CD4-positive, alpha-beta T cell treated with Interleukin-12 subunit alpha and Interleukin-12 subunit beta, for 1 hour (primary cell): ENCODE measurements at regions not wholly inside any gene's neighbourhood (a gene's known extent, or its start where the extent isn't known, plus 50 kb on each side); places are given as distances from the start of the nearest gene placed in this dataset.
"Not testable (repeated sequence)": the region's sequence is repeated elsewhere in the genome, so short reads cannot be mapped to it uniquely, and the experiment has no call there.

ENCODE experiments used
- DNase-seq: peaks from one replicate; pipeline ENCODE4 v3.0.0-alpha.2; 2020

GRCh38 chr5:166881802-166882201 is 1409.6 kb upstream of the WWC1 start:
- DNase-seq = no peak

- DNase-seq = no peak
These were observed 1408.4 kb upstream of the WWC1 start for GRCh38 chr5:166883016-166883415.

- no peak for DNase-seq
These were observed 1393.3 kb upstream of the WWC1 start for GRCh38 chr5:166898166-166898565.

GRCh38 chr5:166899343-166899742 is 1392.1 kb upstream of the WWC1 start:
- no peak for DNase-seq

- no peak for DNase-seq
These were observed 1386.9 kb upstream of the WWC1 start for GRCh38 chr5:166904571-166904970.

- no peak for DNase-seq
These were observed 1384.3 kb upstream of the WWC1 start for GRCh38 chr5:166906991-166907713.

GRCh38 chr5:166909040-166909439 is 1382.4 kb upstream of the WWC1 start:
- DNase-seq = no peak

- no peak for DNase-seq
These were observed 1381.5 kb upstream of the WWC1 start for GRCh38 chr5:166909926-166910325.

- DNase-seq = no peak
These were observed 1380.5 kb upstream of the WWC1 start for GRCh38 chr5:166910995-166911394.

GRCh38 chr5:166916021-166916420 is 1375.4 kb upstream of the WWC1 start:
- DNase-seq = no peak

GRCh38 chr5:166926138-166926537 is 1365.3 kb upstream of the WWC1 start:
- no peak for DNase-seq

- not testable (repeated sequence) for DNase-seq
These were observed 1364.5 kb upstream of the WWC1 start for GRCh38 chr5:166926806-166927475.

GRCh38 chr5:166936351-166936750 is 1355.1 kb upstream of the WWC1 start:
- no peak for DNase-seq

- DNase-seq = no peak
These were observed 1353.4 kb upstream of the WWC1 start for GRCh38 chr5:166938071-166938470.

- no peak for DNase-seq
These were observed 1348.5 kb upstream of the WWC1 start for GRCh38 chr5:166942948-166943347.

- DNase-seq = no peak
These were observed 1344.4 kb upstream of the WWC1 start for GRCh38 chr5:166947045-166947444.

GRCh38 chr5:166948679-166949078 is 1342.8 kb upstream of the WWC1 start:
- no peak for DNase-seq

- DNase-seq = no peak
These were observed 1339.4 kb upstream of the WWC1 start for GRCh38 chr5:166952048-166952447.

- DNase-seq = no peak
These were observed 1333.7 kb upstream of the WWC1 start for GRCh38 chr5:166957782-166958181.

- DNase-seq = no peak
These were observed 1331.7 kb upstream of the WWC1 start for GRCh38 chr5:166959766-166960165.

GRCh38 chr5:166961028-166961427 is 1330.4 kb upstream of the WWC1 start:
- DNase-seq = no peak

- DNase-seq = no peak
These were observed 1329.5 kb upstream of the WWC1 start for GRCh38 chr5:166961913-166962312.

GRCh38 chr5:166962461-166962860 is 1329.0 kb upstream of the WWC1 start:
- no peak for DNase-seq

GRCh38 chr5:166963596-166963995 is 1327.8 kb upstream of the WWC1 start:
- no peak for DNase-seq
